IPS-NIHi7 (cell line): ENCODE measurements at regions not wholly inside any gene's neighbourhood (a gene's known extent, or its start where the extent isn't known, plus 50 kb on each side); places are given as distances from the start of the nearest gene placed in this dataset.
"Not testable (repeated sequence)": the region's sequence is repeated elsewhere in the genome, so short reads cannot be mapped to it uniquely, and the experiment has no call there.

Experiments
- DNase-seq: peaks from one replicate; pipeline ENCODE4 v3.0.0; 2012; ENCODE audit warnings: mixed read lengths; ENCODE audit errors: extremely low spot score

DNA sequence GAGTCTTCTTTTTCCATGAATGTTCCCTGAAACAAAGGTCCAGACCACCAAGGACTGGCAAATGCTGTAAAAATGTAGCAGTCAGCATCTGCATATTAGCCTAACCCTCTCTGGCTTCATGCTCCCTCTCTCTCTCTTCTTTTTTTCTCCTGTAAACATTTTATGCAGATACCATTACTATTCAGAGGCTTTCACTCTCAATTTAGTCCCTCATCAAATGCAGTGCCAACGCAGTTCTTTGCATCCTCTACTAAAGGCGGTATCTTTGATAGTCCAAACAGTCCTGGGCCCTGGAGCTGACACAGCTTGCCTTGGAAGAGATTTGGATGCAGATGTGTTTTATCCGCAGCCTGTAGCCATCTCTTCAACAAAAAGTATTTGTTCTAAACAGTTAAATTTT is 167.1 kb upstream of the MMS22L start:
- no peak for DNase-seq

- peak; percentile 19 for DNase-seq
Observed at GRCh38 chr6:97456070-97456469, 173.1 kb upstream of the MMS22L start.

DNA sequence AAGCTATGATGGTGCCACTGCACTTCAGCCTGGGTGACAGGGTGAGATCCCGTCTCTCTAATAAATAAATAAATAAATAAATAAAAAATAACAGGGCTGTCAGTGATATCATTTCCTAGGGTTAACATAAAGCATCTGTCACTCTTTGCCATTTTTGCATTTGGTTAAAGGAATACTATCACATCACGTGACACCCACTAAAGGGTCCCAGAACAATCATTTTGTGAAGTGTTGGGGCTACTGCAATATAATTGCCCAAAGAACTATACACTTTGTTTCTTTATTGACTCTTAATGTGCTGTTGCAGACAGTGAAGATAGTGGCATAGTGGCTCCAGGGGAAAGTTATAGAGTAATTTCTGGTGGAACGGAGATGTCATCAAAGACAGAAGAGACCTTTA is 176.5 kb upstream of the MMS22L start:
- DNase-seq: no peak

GRCh38 chr6:97459986-97460385 is 177.0 kb upstream of the MMS22L start:
- DNase-seq: no peak

GRCh38 chr6:97460394-97461080 is 177.5 kb upstream of the MMS22L start:
- no peak for DNase-seq

DNA sequence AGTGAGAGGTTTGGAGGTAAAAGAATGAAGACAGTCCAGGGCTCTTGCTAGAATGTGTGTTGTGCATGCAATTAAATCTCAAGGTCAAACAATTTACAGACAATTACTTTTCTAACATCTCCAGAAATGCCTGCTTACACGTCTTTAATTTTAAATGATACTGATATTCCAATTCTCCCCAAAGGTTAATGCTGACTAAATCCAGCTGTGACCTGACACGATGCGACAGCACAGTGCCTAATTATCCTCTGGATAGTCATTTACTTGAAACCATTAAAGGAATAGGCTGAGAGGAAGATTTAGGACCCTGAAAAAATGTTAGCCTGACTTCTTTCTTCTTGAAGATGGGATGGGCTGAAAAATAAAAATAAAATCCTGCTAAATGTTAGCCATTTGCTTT is 178.2 kb upstream of the MMS22L start:
- no peak for DNase-seq

DNA sequence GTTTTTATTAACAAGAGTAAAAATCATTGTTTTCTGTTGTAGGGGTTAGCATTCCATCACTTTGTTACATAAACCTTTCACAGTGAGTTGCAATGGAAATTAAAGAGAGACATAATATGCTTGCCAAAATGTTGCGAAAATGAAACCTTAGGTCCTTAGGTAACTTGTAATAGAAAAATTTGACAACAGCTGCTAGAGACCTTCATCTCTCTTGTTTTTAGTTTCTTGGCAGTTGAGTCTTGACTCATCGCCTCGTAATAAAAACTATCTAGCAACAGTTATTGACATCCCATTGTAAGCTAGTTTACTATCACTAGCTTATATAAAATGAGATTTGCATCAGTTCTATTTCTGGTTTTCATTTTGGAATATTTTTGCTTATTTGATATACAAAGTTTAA is 179.0 kb upstream of the MMS22L start:
- no peak for DNase-seq

- DNase-seq: no peak
Observed at GRCh38 chr6:97462938-97463598, 180.1 kb upstream of the MMS22L start.

DNA sequence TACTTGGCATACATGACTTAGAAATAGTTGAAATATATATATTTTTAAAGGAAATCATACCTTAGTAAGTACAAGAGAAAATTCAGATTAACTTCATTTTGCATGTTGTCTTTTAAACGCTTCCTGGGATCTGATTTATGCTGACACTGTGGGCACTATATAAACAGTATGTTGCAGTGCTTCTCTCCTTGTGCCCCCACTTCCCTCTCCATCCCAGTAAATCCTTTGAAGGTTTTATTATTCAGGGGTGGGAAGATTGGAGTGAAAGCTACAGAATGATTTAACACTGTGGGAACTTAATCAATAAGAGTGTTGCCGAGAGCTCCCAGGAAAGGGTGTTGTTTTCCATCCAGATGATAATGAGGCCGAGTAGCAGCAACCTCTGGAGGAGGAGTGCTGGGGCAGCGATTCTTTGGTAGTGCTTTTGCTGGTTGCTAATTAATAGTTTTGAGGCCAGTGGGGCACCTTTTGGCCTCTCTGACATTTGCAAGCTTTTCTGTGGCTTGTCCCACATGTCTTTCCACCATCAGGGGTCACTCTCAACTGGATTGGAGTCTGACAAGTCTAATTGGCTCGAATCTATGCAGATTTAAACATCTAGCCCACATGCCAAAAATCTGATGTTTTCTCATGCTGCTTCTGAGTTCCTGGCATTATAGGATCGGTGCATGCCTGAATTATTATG is 183.0 kb upstream of the MMS22L start:
- DNase-seq: peak; percentile 18

GRCh38 chr6:97468981-97469380 is 186.0 kb upstream of the MMS22L start:
- DNase-seq: no peak

GRCh38 chr6:97469451-97469850 is 186.4 kb upstream of the MMS22L start:
- no peak for DNase-seq

GRCh38 chr6:97470322-97470721 is 187.3 kb upstream of the MMS22L start:
- no peak for DNase-seq

GRCh38 chr6:97473979-97474378 is 191.0 kb upstream of the MMS22L start:
- no peak for DNase-seq

GRCh38 chr6:97497713-97498331 is 214.8 kb upstream of the MMS22L start:
- DNase-seq: peak; percentile 36

DNA sequence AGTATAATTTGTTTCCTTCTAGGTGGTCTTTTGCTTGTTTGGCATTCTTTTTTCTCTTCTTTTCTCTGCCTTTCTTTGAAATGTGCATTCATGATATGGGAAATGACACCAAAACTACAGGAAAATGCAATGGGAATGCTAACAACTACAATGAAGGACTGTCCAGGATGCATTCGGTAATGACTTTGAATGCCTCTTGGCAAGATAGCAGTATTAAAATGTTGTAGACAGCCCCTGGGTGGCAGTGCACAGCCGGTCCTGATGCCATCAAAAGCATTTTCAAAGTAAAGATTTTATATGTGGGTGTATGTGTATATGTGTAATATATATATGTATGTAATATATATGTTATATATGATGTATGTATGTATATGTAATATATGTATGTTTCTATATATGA is 218.8 kb upstream of the MMS22L start:
- DNase-seq: no peak

GRCh38 chr6:97508646-97509045 is 225.6 kb upstream of the MMS22L start:
- no peak for DNase-seq

DNA sequence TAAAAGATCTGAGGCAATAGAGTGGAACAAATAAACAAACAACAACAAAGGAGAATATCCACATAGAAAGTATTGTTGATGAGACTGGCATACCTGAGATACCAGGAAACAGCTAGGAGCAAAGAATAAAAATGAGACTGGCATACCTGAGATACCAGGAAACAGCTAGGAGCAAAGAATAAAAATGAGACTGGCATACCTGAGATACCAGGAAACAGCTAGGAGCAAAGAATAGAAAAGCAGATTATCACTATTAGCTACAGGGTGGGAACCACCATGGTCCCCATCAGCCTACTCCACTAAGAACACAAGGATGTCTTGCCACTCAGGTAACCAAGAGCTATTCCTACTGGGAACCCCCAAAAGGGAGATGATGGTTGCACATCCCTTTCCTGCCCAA is 230.2 kb upstream of the MMS22L start:
- not testable (repeated sequence) for DNase-seq

- peak; percentile 77 for DNase-seq
Observed at GRCh38 chr6:97524811-97525210, 241.8 kb upstream of the MMS22L start.

DNA sequence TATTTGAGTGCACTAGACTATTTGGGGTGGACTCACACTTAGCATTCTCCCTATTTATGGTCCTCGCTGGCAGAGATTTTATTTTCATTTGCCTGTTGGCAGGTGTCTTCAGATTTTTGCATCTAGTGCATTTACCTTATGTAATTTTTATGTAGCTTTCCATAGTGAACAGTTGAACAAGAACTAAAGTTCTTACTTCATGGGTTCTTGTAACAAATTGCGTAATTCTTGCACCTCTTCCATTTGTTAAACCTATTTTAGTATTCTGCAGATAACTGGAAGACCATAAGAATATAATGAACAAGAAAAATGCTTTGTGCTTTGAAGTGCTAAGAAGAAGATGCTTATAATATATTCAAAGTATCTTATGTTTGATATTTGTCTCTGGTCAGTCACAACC is 252.8 kb upstream of the MMS22L start:
- no peak for DNase-seq

DNA sequence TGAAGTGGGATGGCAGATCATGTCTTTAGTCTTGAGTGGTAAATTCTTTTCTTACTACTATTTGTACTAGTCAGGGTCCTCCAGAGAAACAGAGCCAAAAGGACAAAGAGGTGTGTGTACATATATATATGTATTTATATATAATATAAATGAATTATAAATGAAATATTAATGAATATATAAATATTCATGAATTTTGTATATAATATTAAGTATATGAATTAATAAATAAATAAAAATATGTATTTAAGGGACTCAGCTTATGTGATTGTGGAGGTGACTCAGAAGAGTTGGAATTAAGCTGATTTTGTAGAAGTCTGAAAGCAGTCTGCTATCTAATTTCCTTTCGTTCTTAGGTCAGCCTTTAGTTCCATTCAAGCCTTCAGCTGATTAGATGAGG is 265.3 kb upstream of the MMS22L start:
- DNase-seq: no peak

DNA sequence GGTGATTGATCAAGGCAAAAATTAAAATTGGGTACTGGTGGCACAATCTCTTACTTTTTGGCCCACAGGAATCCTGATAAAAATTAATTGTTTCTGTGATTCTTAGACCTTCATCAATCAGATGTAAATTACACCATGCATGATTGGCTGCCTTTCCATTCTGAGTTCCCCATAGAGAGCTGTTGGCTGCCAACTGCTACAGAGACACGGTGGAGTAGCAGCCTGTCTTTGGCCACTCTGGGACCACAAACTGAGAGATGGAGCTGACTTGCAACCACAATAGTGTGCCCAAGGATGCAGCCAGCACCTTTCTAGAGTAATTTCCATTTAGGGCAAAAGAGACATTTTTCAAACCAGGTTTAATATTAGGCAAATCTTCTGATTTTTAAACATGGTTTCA is 274.3 kb upstream of the MMS22L start:
- no peak for DNase-seq

- DNase-seq: no peak
Observed at GRCh38 chr6:97563529-97563928, 280.5 kb upstream of the MMS22L start.

GRCh38 chr6:97572943-97573342 is 289.9 kb upstream of the MMS22L start:
- DNase-seq: no peak
